PFSK-1 (cell line): ENCODE measurements at regions not wholly inside any gene's neighbourhood (a gene's known extent, or its start where the extent isn't known, plus 50 kb on each side); places are given as distances from the start of the nearest gene placed in this dataset.

Experiments used
- FOXP2 ChIP-seq: optimal IDR thresholded peaks from 2 replicates; pipeline ENCODE3; 2011; ENCODE audit warnings: borderline replicate concordance, control low read depth, inconsistent platforms; ENCODE audit not compliant: insufficient read depth; ENCODE audit errors: extremely low read length, extremely low read depth
- POLR2AphosphoS5 ChIP-seq: IDR thresholded peaks from 2 replicates; pipeline ENCODE4 v1.6.1; 2012; ENCODE audit warnings: low read depth, mild to moderate bottlenecking, control low read depth, low read length, moderate library complexity
- SIN3A ChIP-seq: IDR thresholded peaks from 2 replicates; pipeline ENCODE4 v1.6.1; 2012; ENCODE audit warnings: mild to moderate bottlenecking, low read length, moderate library complexity, borderline replicate concordance; ENCODE audit not compliant: insufficient read depth
- TAF1 ChIP-seq: IDR thresholded peaks from 2 replicates; pipeline ENCODE4 v1.6.1; 2012; ENCODE audit warnings: low read length, control low read depth, borderline replicate concordance; ENCODE audit not compliant: insufficient read depth
- TF ChIP-seq, protein P1 (sequence below), 2 experiments: IDR thresholded peaks; 2 replicates each; pipeline versions ENCODE4 v1.6.1 to v1.8.0; 2011 to 2012; ENCODE audit warnings: low read depth in 2 of 2, low read length in 2 of 2, control low read depth in 1 of 2, inconsistent platforms in 1 of 2, mild to moderate bottlenecking in 1 of 2, moderate library complexity in 1 of 2; ENCODE audit not compliant: insufficient read depth in 1 of 2

DNA sequence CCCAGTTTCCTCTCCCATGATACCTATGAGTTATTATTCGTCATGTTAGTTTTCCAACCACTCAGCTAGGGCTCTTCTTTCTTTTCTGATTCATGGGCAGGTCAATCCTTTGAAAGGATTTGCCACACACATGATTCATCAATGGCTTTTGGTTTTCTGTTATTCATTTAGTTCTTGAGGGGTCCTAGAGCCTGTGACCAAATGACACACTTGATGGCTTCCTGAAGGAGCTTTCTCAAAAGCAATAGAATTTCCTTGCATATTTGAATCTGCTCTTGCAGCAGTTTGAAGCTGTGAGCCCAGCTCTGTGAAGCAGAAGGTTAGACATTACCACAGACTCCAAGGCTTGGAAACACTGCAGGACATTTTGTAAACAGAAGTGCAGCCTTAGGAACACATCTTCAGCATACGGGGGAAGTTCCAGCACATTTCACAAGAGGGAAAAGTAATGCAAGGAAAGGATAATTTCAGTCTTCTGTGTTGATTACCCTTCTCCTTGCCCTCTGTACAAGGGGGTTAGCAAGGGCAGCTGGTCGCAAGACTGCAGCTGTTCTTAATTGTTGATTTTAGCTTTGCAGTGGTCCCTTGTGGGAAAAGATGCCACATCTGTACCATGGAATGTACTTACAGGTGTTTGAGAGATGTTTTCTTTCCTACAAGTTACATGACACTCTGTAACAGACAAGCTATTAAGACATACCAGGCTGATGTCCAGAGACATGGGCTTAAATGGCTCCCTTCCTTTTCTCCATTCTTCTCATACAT lies 338.6 kb downstream of the KCNRG start:
- TF ChIP-seq FOXP2: no peak
- TF ChIP-seq, protein P1, sequence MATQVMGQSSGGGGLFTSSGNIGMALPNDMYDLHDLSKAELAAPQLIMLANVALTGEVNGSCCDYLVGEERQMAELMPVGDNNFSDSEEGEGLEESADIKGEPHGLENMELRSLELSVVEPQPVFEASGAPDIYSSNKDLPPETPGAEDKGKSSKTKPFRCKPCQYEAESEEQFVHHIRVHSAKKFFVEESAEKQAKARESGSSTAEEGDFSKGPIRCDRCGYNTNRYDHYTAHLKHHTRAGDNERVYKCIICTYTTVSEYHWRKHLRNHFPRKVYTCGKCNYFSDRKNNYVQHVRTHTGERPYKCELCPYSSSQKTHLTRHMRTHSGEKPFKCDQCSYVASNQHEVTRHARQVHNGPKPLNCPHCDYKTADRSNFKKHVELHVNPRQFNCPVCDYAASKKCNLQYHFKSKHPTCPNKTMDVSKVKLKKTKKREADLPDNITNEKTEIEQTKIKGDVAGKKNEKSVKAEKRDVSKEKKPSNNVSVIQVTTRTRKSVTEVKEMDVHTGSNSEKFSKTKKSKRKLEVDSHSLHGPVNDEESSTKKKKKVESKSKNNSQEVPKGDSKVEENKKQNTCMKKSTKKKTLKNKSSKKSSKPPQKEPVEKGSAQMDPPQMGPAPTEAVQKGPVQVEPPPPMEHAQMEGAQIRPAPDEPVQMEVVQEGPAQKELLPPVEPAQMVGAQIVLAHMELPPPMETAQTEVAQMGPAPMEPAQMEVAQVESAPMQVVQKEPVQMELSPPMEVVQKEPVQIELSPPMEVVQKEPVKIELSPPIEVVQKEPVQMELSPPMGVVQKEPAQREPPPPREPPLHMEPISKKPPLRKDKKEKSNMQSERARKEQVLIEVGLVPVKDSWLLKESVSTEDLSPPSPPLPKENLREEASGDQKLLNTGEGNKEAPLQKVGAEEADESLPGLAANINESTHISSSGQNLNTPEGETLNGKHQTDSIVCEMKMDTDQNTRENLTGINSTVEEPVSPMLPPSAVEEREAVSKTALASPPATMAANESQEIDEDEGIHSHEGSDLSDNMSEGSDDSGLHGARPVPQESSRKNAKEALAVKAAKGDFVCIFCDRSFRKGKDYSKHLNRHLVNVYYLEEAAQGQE (IDR thresholded peaks at IDR 0.05; ENCODE audit: insufficient read depth in 1 of 2, low read depth in 2 of 2, low read length in 2 of 2): no peak

DNA sequence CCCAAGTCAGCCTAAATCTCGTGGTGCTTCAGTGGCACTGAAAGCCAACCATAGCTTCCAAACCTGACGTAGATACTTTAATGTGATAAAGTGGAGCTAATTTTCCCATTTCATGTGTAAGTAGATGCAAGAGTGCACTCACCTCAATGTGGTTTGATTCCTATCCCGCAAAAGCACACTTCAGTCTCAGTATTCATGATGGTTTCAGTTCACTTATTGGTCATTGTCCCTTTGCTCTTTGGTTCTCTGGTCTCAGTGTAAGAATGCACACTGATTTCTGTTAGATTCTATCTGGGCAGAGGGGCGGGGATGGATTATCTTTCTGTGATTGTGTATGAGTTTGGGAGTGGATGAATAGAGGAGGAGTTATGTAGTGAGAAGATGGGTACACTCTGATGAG lies 340.6 kb downstream of the KCNRG start:
- TF ChIP-seq TAF1: no peak
- no peak for TF ChIP-seq FOXP2
- TF ChIP-seq SIN3A: no peak
- TF ChIP-seq POLR2AphosphoS5: no peak
- TF ChIP-seq, protein P1 (IDR thresholded peaks at IDR 0.05; ENCODE audit: insufficient read depth in 1 of 2, low read depth in 2 of 2, low read length in 2 of 2): no peak

DNA sequence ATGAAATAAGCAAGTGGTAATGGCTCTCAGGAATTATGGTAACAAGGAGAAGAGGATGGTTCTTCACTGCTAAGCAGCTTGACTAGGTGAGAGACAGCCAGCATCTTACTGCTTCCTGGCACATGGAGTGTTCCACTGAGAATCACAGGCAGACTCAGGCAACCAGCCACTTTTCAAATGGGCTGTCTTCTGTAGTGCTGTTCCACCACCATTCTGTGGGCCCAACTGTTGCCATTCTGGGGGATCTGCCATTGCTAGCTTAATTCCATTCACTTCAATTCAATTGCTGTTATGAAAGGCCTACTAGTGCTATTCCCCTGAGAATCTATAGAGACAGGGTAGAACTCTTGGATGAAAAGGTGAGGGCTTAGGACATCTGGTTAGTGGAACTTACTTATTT lies 341.9 kb downstream of the KCNRG start:
- TF ChIP-seq TAF1: no peak
- TF ChIP-seq, protein P1 (IDR thresholded peaks at IDR 0.05; ENCODE audit: insufficient read depth in 1 of 2, low read depth in 2 of 2, low read length in 2 of 2): no peak
- no peak for TF ChIP-seq POLR2AphosphoS5
- TF ChIP-seq SIN3A: no peak
- no peak for TF ChIP-seq FOXP2

DNA sequence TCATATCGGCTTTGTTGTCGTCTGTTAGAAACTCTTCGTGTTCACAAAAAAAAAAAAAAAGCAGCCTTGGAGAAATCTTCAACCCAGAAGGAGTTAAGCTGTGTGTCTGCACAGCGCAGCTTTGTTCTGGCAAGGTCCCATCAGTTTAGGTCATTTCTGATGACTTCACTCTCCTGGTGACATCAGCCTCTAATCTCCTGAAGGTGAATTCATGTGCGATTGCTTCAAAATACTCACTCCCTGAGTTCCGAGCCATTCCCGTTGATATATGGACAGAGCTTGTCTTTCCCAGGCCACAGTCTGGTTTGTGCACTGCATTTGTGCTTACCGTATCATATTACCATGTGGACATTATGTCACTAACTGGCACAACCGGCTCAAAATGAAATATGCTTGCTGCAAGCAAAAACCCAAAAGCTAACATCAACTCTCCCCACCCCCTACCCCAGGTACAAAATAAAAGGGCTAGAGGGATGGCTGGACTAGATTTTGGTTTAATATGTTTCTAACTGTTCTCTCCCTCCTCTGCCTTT lies 342.4 kb downstream of the KCNRG start:
- TF ChIP-seq SIN3A (no peak), POLR2AphosphoS5 (no peak), FOXP2 (no peak), TAF1 (no peak)
- TF ChIP-seq, protein P1 (IDR thresholded peaks at IDR 0.05; ENCODE audit: insufficient read depth in 1 of 2, low read depth in 2 of 2, low read length in 2 of 2): no peak
